ENCODE measurements at regions not wholly inside any gene's neighbourhood (a gene's known extent, or its start where the extent isn't known, plus 50 kb on each side); places are given as distances from the start of the nearest gene placed in this dataset.

DNA sequence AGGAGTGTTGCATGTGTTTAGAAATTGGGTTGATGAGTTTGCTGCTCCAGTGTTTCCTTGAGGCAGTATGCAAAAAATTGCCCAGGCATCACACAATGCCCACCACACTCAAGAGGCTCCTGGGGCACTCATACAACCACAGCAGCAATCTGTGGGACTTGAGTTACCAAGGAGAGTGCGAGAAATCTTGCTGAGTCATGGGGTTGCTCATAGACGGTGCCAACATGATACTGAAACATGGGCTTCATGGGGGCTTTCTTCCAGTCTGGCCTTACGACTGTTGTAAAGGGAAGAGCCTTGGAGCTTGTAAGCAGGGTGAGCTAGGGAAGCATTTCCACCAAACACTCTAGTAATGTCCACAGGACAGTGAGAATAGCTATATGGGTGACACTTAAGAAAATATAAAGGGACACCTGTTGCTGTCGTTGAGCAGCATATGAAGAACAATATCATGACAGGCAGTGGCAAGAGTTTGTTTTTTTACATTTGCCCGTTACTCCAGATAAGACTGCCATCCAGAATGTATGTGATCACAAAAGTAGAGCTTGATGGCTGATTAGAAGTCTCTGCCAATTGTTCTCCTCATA, 1237.4 kb downstream of the UQCRFS1 start:
- no peak for DNase-seq (ENCODE audit: low read depth, low spot score)
- no peaks in the 10 kb centered on the region for H3K4me1 ChIP-seq (ENCODE audit: control insufficient read depth, extremely low read depth, insufficient read depth, low read length)
- TF ChIP-seq POLR2A (IDR thresholded peaks at IDR 0.05; ENCODE audit: low read depth, low read length) = no peak
- TF ChIP-seq JUN (IDR thresholded peaks at IDR 0.05; ENCODE audit: borderline replicate concordance, insufficient read depth, insufficient read length, low read depth) = no peak
- TF ChIP-seq, protein P1, sequence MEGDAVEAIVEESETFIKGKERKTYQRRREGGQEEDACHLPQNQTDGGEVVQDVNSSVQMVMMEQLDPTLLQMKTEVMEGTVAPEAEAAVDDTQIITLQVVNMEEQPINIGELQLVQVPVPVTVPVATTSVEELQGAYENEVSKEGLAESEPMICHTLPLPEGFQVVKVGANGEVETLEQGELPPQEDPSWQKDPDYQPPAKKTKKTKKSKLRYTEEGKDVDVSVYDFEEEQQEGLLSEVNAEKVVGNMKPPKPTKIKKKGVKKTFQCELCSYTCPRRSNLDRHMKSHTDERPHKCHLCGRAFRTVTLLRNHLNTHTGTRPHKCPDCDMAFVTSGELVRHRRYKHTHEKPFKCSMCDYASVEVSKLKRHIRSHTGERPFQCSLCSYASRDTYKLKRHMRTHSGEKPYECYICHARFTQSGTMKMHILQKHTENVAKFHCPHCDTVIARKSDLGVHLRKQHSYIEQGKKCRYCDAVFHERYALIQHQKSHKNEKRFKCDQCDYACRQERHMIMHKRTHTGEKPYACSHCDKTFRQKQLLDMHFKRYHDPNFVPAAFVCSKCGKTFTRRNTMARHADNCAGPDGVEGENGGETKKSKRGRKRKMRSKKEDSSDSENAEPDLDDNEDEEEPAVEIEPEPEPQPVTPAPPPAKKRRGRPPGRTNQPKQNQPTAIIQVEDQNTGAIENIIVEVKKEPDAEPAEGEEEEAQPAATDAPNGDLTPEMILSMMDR (IDR thresholded peaks at IDR 0.05; ENCODE audit: extremely low read depth in 1 of 2, insufficient read depth in 1 of 2, low read depth in 1 of 2, low read length in 2 of 2) = no peak
- no peak for TF ChIP-seq FOS (IDR thresholded peaks at IDR 0.05; ENCODE audit: borderline replicate concordance, insufficient read depth, low read length)
- TF ChIP-seq POLR2AphosphoS5 (IDR thresholded peaks at IDR 0.05; ENCODE audit: insufficient read depth, low read depth, low read length) = no peak
- TF ChIP-seq, protein P2, sequence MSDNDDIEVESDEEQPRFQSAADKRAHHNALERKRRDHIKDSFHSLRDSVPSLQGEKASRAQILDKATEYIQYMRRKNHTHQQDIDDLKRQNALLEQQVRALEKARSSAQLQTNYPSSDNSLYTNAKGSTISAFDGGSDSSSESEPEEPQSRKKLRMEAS (IDR thresholded peaks at IDR 0.05; ENCODE audit: insufficient read depth, insufficient read length) = no peak
- H2AFZ ChIP-seq (ENCODE audit: low read depth, low read length) = no peak overlapping the region
- no peaks in the 10 kb centered on the region for H3K9me1 ChIP-seq (replicated peaks; ENCODE audit: control insufficient read depth, extremely low read depth, insufficient read depth, low read length)
- H3K9me3 ChIP-seq (replicated peaks; ENCODE audit: control insufficient read depth, insufficient read depth, low read length) = peaks cover 4% of the 10 kb centered on the region
- CTCF ChIA-PET = no interaction called here
- intact Hi-C loops (cut with micrococcal nuclease) (loop anchor here (2.0 kb wide), 1 partner anchor 349 kb away; no protein-coding TSS in a partner anchor), dilution Hi-C loops (cut with MboI; ENCODE audit: extremely low pct_ligation_motif_present, low sequenced_read_pairs) (no loop called here)
- no peaks in the 10 kb centered on the region for H3K79me2 ChIP-seq (ENCODE audit: control insufficient read depth, insufficient read depth, low read length)
- no peak overlapping the region for H3K27ac ChIP-seq (ENCODE audit: insufficient read depth, low read depth, low read length)
- no peaks in the 10 kb centered on the region for H4K20me1 ChIP-seq (replicated peaks; ENCODE audit: control insufficient read depth, extremely low read depth, insufficient read depth, low read length)
- H3K36me3 ChIP-seq (ENCODE audit: control insufficient read depth in 2 of 2, extremely low read depth in 1 of 2, insufficient read depth in 2 of 2, low read length in 2 of 2) = no peaks in the 10 kb centered on the region
- H3K9ac ChIP-seq (replicated peaks; ENCODE audit: extremely low read depth, insufficient read depth, low read length) = no peak overlapping the region
- no peaks in the 10 kb centered on the region for H3K27me3 ChIP-seq (ENCODE audit: control insufficient read depth in 2 of 2, insufficient read depth in 2 of 2, low read length in 2 of 2)
- FAIRE-seq = no peak
- H3K4me2 ChIP-seq (ENCODE audit: insufficient read depth, low read length) = no peak overlapping the region
- POLR2A ChIA-PET = no interaction called here
- no TSS peak for BruUV-seq (replicated peaks)
- H3K4me3 ChIP-seq (replicated peaks in 1 of 3; ENCODE audit: insufficient read depth in 1 of 3, low read depth in 1 of 3, low read length in 3 of 3) = no peak overlapping the region

All from endothelial cell of umbilical vein (primary cell).